IPS-18a (cell line): ENCODE measurements at regions not wholly inside any gene's neighbourhood (a gene's known extent, or its start where the extent isn't known, plus 50 kb on each side); places are given as distances from the start of the nearest gene placed in this dataset.
"Not testable (repeated sequence)": the region's sequence is repeated elsewhere in the genome, so short reads cannot be mapped to it uniquely, and the experiment has no call there.

Experiments
- H3K27ac ChIP-seq: one replicate; pipeline ENCODE4 v1.5.1; 2013; ENCODE audit warnings: low read length
- H3K27me3 ChIP-seq: one replicate; pipeline ENCODE4 v1.6.1; 2013; ENCODE audit warnings: mild to moderate bottlenecking, low read length; ENCODE audit not compliant: control insufficient read depth, insufficient read depth
- H3K36me3 ChIP-seq: one replicate; pipeline ENCODE4 v1.6.1; 2013; ENCODE audit warnings: low read depth, low read length; ENCODE audit not compliant: control insufficient read depth
- H3K4me1 ChIP-seq: one replicate; pipeline ENCODE4 v1.6.1; 2013; ENCODE audit warnings: low read depth, low read length; ENCODE audit not compliant: control insufficient read depth
- H3K4me3 ChIP-seq: one replicate; pipeline ENCODE4 v1.5.1; 2013; ENCODE audit warnings: low read length
- H3K9ac ChIP-seq: one replicate; pipeline ENCODE4 v1.6.1; 2013; ENCODE audit warnings: mild to moderate bottlenecking, low read length, moderate library complexity
- H3K9me3 ChIP-seq: one replicate; pipeline ENCODE4 v1.6.1; 2013; ENCODE audit warnings: low read depth, low read length; ENCODE audit not compliant: control insufficient read depth

GRCh38 chr7:79980376-79980775 is 154.3 kb upstream of the GNAI1 start:
- Histone ChIP-seq H3K9me3 (no peaks in the 10 kb centered on the region), H3K4me3 (no peak overlapping the region), H3K36me3 (no peaks in the 10 kb centered on the region), H3K4me1 (no peaks in the 10 kb centered on the region), H3K27ac (no peak overlapping the region), H3K27me3 (no peaks in the 10 kb centered on the region), H3K9ac (no peak overlapping the region)

GRCh38 chr7:79979437-79979836 is 155.2 kb upstream of the GNAI1 start:
- H3K4me3 ChIP-seq = no peak overlapping the region
- H3K9ac ChIP-seq = no peak overlapping the region
- no peaks in the 10 kb centered on the region for H3K36me3 ChIP-seq
- H3K27ac ChIP-seq = no peak overlapping the region
- no peaks in the 10 kb centered on the region for H3K27me3 ChIP-seq
- H3K4me1 ChIP-seq = no peaks in the 10 kb centered on the region
- no peaks in the 10 kb centered on the region for H3K9me3 ChIP-seq

GRCh38 chr7:79977481-79977880 is 157.2 kb upstream of the GNAI1 start:
- H3K4me1 ChIP-seq = no peaks in the 10 kb centered on the region
- H3K36me3 ChIP-seq = no peaks in the 10 kb centered on the region
- no peak overlapping the region for H3K4me3 ChIP-seq
- H3K27ac ChIP-seq = no peak overlapping the region
- no peaks in the 10 kb centered on the region for H3K27me3 ChIP-seq
- H3K9me3 ChIP-seq = no peaks in the 10 kb centered on the region
- no peak overlapping the region for H3K9ac ChIP-seq

- H3K27ac ChIP-seq = not testable (repeated sequence)
Measured at GRCh38 chr7:79976711-79977020, 158.0 kb upstream of the GNAI1 start.

GRCh38 chr7:79975986-79976710 is 158.5 kb upstream of the GNAI1 start:
- H3K27ac ChIP-seq, H3K9me3 ChIP-seq, H3K4me1 ChIP-seq, H3K4me3 ChIP-seq, H3K27me3 ChIP-seq, H3K9ac ChIP-seq, H3K36me3 ChIP-seq: not testable (repeated sequence)

More at GRCh38 chr7:79976711-79977020, 158.0 kb upstream of the GNAI1 start:
- not testable (repeated sequence) for H3K4me3 ChIP-seq, H3K9me3 ChIP-seq, H3K27me3 ChIP-seq, H3K36me3 ChIP-seq, H3K9ac ChIP-seq, H3K4me1 ChIP-seq

GRCh38 chr7:79973455-79973854 is 161.2 kb upstream of the GNAI1 start:
- H3K9ac ChIP-seq = no peak overlapping the region
- no peaks in the 10 kb centered on the region for H3K9me3 ChIP-seq
- H3K4me3 ChIP-seq = no peak overlapping the region
- no peaks in the 10 kb centered on the region for H3K36me3 ChIP-seq
- no peaks in the 10 kb centered on the region for H3K27me3 ChIP-seq
- H3K27ac ChIP-seq = no peak overlapping the region
- H3K4me1 ChIP-seq = no peaks in the 10 kb centered on the region

GRCh38 chr7:79971058-79971457 is 163.6 kb upstream of the GNAI1 start:
- H3K36me3 ChIP-seq = no peaks in the 10 kb centered on the region
- no peak overlapping the region for H3K27ac ChIP-seq
- peaks cover 3% of the 10 kb centered on the region for H3K4me1 ChIP-seq
- H3K9ac ChIP-seq = no peak overlapping the region
- H3K9me3 ChIP-seq = no peaks in the 10 kb centered on the region
- H3K27me3 ChIP-seq = no peaks in the 10 kb centered on the region
- H3K4me3 ChIP-seq = no peak overlapping the region

- Histone ChIP-seq H3K36me3 (no peaks in the 10 kb centered on the region), H3K27me3 (no peaks in the 10 kb centered on the region), H3K4me3 (no peak overlapping the region), H3K4me1 (peaks cover 3% of the 10 kb centered on the region), H3K27ac (no peak overlapping the region), H3K9me3 (no peaks in the 10 kb centered on the region), H3K9ac (no peak overlapping the region)
Measured at GRCh38 chr7:79968894-79969293, 165.7 kb upstream of the GNAI1 start.

GRCh38 chr7:79968077-79968648 is 166.5 kb upstream of the GNAI1 start:
- Histone ChIP-seq H3K9ac (no peak overlapping the region), H3K27ac (no peak overlapping the region), H3K36me3 (no peaks in the 10 kb centered on the region), H3K9me3 (no peaks in the 10 kb centered on the region), H3K4me3 (no peak overlapping the region), H3K4me1 (peaks cover 3% of the 10 kb centered on the region), H3K27me3 (no peaks in the 10 kb centered on the region)

- Histone ChIP-seq H3K9ac (no peak overlapping the region), H3K27me3 (no peaks in the 10 kb centered on the region), H3K36me3 (no peaks in the 10 kb centered on the region), H3K4me1 (peaks cover 3% of the 10 kb centered on the region), H3K27ac (no peak overlapping the region), H3K4me3 (no peak overlapping the region), H3K9me3 (no peaks in the 10 kb centered on the region)
Measured at GRCh38 chr7:79965946-79966345, 168.7 kb upstream of the GNAI1 start.

- Histone ChIP-seq H3K9ac (no peak overlapping the region), H3K4me3 (no peak overlapping the region), H3K9me3 (no peaks in the 10 kb centered on the region), H3K27me3 (no peaks in the 10 kb centered on the region), H3K36me3 (no peaks in the 10 kb centered on the region), H3K4me1 (peaks cover 3% of the 10 kb centered on the region), H3K27ac (no peak overlapping the region)
Measured at GRCh38 chr7:79964463-79964862, 170.2 kb upstream of the GNAI1 start.

GRCh38 chr7:79953130-79953529 is 181.5 kb upstream of the GNAI1 start:
- Histone ChIP-seq H3K9ac (no peak overlapping the region), H3K27me3 (no peaks in the 10 kb centered on the region), H3K27ac (no peak overlapping the region), H3K4me3 (no peak overlapping the region), H3K36me3 (no peaks in the 10 kb centered on the region), H3K4me1 (no peaks in the 10 kb centered on the region), H3K9me3 (no peaks in the 10 kb centered on the region)
